HCT116 (cell line): ENCODE measurements at regions not wholly inside any gene's neighbourhood (a gene's known extent, or its start where the extent isn't known, plus 50 kb on each side); places are given as distances from the start of the nearest gene placed in this dataset.

Experiments
- ATAC-seq: fragments of 200-7000 bp; cut with Tn5 transposase; 2 replicates; pipeline ENCODE4 v1.9.1; 2020; ENCODE audit warnings: mild to moderate bottlenecking, moderate library complexity
- BruUV-seq: library from RNA; stranded (reverse); fragments of 400-500 nt; replicated peaks from 2 replicates; lab custom pipeline; 2021; lab: Mats Ljungman, UMichigan
- CTCF ChIA-PET: fragments of 300-600 bp; sonication (Branson Sonifier 250); formaldehyde crosslinking; loops from one replicate; lab custom pipeline; 2021; ENCODE audit warnings: antibody characterized with exemption; lab: Charles Lee
- POLR2A ChIA-PET: fragments of 300-600, 350-600 bp; sonication (Branson Sonifier 250); formaldehyde crosslinking; loops from one replicate; lab custom pipeline; 2021; ENCODE audit warnings: antibody characterized with exemption; lab: Charles Lee
- RAD21 ChIA-PET, 2 experiments: fragments of 300-600 bp; sonication (Branson Sonifier 250); formaldehyde crosslinking; loops; one replicate each; lab custom pipeline; 2023; ENCODE audit warnings: low total read pairs in 2 of 2; ENCODE audit not compliant: uncharacterized antibody in 2 of 2, unreplicated experiment in 2 of 2, low non-redundant PET in 1 of 2; lab: Charles Lee
- DNase-seq: peaks from one replicate; pipeline ENCODE4 v3.0.0-alpha.2; 2010; ENCODE audit warnings: low read depth, low spot score
- H2AFZ ChIP-seq: fragments of 200-600 bp; shearing (Covaris generic), sonication (generic); 2 replicates; pipeline ENCODE4 v1.6.1; 2017; ENCODE audit warnings: low read depth, mixed run types, mixed read lengths, antibody characterized with exemption, low read length; ENCODE audit not compliant: poor library complexity, severe bottlenecking
- H3K27ac ChIP-seq: 2 replicates; pipeline ENCODE4 v1.5.1; 2012; ENCODE audit warnings: low read depth, low read length
- H3K27me3 ChIP-seq: fragments of 200-600 bp; sonication (generic); 2 replicates; pipeline ENCODE4 v1.6.1; 2016; ENCODE audit warnings: mixed run types, low read length, mixed read lengths; ENCODE audit not compliant: insufficient read depth
- H3K36me3 ChIP-seq, 2 experiments: fragments of 200-500 bp in 1 of 2; fragments of 200-600 bp in 1 of 2; sonication (Bioruptor generic) in 1 of 2; sonication (generic) in 1 of 2; 2 replicates each; pipeline versions ENCODE4 v1.5.1 to v1.6.1; 2014 to 2016; ENCODE audit warnings: low read length in 2 of 2, inconsistent platforms in 1 of 2, mixed read lengths in 1 of 2, mixed run types in 1 of 2; ENCODE audit not compliant: insufficient read depth in 2 of 2, control insufficient read depth in 1 of 2
- H3K4me1 ChIP-seq, 2 experiments: fragments of 200-600 bp in 1 of 2; sonication (generic) in 1 of 2; 2 replicates each; pipeline versions ENCODE4 v1.5.1 to v1.6.1; 2012 to 2017; ENCODE audit warnings: low read length in 2 of 2, inconsistent platforms in 1 of 2, mild to moderate bottlenecking in 1 of 2, mixed read lengths in 1 of 2, mixed run types in 1 of 2, moderate library complexity in 1 of 2; ENCODE audit not compliant: insufficient read depth in 2 of 2, control insufficient read depth in 1 of 2
- H3K4me2 ChIP-seq: fragments of 200-600 bp; sonication (generic); 2 replicates; pipeline ENCODE4 v1.6.1; 2017; ENCODE audit warnings: mixed run types, low read length, mixed read lengths
- H3K4me3 ChIP-seq, 2 experiments: fragments of 200-600 bp in 1 of 2; sonication (generic) in 1 of 2; replicated peaks in 1 of 2; 2 replicates each; pipeline ENCODE4 v1.5.1; 2011 to 2016; ENCODE audit warnings: low read length in 2 of 2, control low read depth in 1 of 2, low read depth in 1 of 2, mild to moderate bottlenecking in 1 of 2, mixed read lengths in 1 of 2, mixed run types in 1 of 2
- H3K79me2 ChIP-seq: fragments of 200-600 bp; sonication (generic); 2 replicates; pipeline ENCODE4 v1.6.1; 2017; ENCODE audit warnings: mild to moderate bottlenecking, mixed run types, low read length, moderate library complexity, mixed read lengths; ENCODE audit not compliant: insufficient read depth
- H3K9ac ChIP-seq: fragments of 200-600 bp; sonication (generic); 2 replicates; pipeline ENCODE4 v1.6.1; 2016; ENCODE audit warnings: low read length, mixed read lengths
- H3K9me2 ChIP-seq: fragments of 200-600 bp; sonication (generic), shearing (Covaris generic); 2 replicates; pipeline ENCODE4 v1.6.1; 2017; ENCODE audit warnings: mixed run types, mild to moderate bottlenecking, moderate library complexity; ENCODE audit not compliant: insufficient read depth
- H3K9me3 ChIP-seq, 2 experiments: fragments of 200-500 bp in 1 of 2; fragments of 200-600 bp in 1 of 2; sonication (Bioruptor generic) in 1 of 2; sonication (generic) in 1 of 2; 2 replicates each; pipeline ENCODE4 v1.6.1; 2014 to 2017; ENCODE audit warnings: low read length in 2 of 2, mixed read lengths in 2 of 2, inconsistent platforms in 1 of 2, low read depth in 1 of 2, mild to moderate bottlenecking in 1 of 2, mixed run types in 1 of 2, moderate library complexity in 1 of 2; ENCODE audit not compliant: control insufficient read depth in 1 of 2, insufficient read depth in 1 of 2
- H4K20me1 ChIP-seq: fragments of 200-600 bp; sonication (generic), shearing (Covaris generic); 2 replicates; pipeline ENCODE4 v1.6.1; 2017; ENCODE audit warnings: mixed run types, mild to moderate bottlenecking, moderate library complexity; ENCODE audit not compliant: insufficient read depth
- ELF1 ChIP-seq: IDR thresholded peaks from 2 replicates; pipeline ENCODE4 v1.6.1; 2012; ENCODE audit warnings: low read depth, borderline replicate concordance
- EZH2 ChIP-seq: fragments of 200-600 bp; sonication (generic); IDR thresholded peaks from 2 replicates; pipeline ENCODE4 v1.6.1; 2017; ENCODE audit warnings: antibody characterized with exemption, mixed run types
- POLR2AphosphoS5 ChIP-seq: IDR thresholded peaks from 2 replicates; pipeline ENCODE4 v1.6.1; 2011; ENCODE audit warnings: mild to moderate bottlenecking, low read depth, low read length, moderate library complexity
- YY1 ChIP-seq: IDR thresholded peaks from 2 replicates; pipeline ENCODE4 v1.6.1; 2011; ENCODE audit warnings: low read length, low read depth, moderate library complexity, mild to moderate bottlenecking; ENCODE audit not compliant: insufficient replicate concordance; ENCODE audit errors: extremely low read depth
- ZFX ChIP-seq: fragments of 450-650 bp; IDR thresholded peaks from 2 replicates; pipeline ENCODE4 v1.6.1; 2017
- intact Hi-C: fragments of 100-400 bp; cut with micrococcal nuclease; formaldehyde crosslinking; loops from 2 replicates; pipeline ENCODE4 v1.10.0; 2022
- TF ChIP-seq, protein P1 (sequence below): IDR thresholded peaks from 2 replicates; pipeline ENCODE4 v1.6.1; 2012

GRCh38 chr6:44514085-44514484, 126.6 kb downstream of the CDC5L start:
- BruUV-seq: no TSS peak
- H3K36me3 ChIP-seq: no peaks in the 10 kb centered on the region
- no peaks in the 10 kb centered on the region for H3K9me2 ChIP-seq
- H4K20me1 ChIP-seq: no peaks in the 10 kb centered on the region
- DNase-seq: no peak
- no peak overlapping the region for H2AFZ ChIP-seq
- intact Hi-C loops: no loop called here
- H3K9ac ChIP-seq: no peak overlapping the region
- no peaks in the 10 kb centered on the region for H3K4me1 ChIP-seq
- ChIA-PET RAD21 (no interaction called here), POLR2A (no interaction called here), CTCF (no interaction called here)
- no peak overlapping the region for H3K27ac ChIP-seq
- no peak overlapping the region for H3K4me2 ChIP-seq
- no peaks in the 10 kb centered on the region for H3K9me3 ChIP-seq
- H3K4me3 ChIP-seq: no peak overlapping the region
- H3K27me3 ChIP-seq: no peaks in the 10 kb centered on the region
- no peak for ATAC-seq
- no peaks in the 10 kb centered on the region for H3K79me2 ChIP-seq
- no peak for TF ChIP-seq ELF1

GRCh38 chr6:44514576-44515193, 127.2 kb downstream of the CDC5L start:
- Histone ChIP-seq H3K4me1 (no peaks in the 10 kb centered on the region), H3K27ac (no peak overlapping the region), H3K27me3 (no peaks in the 10 kb centered on the region), H3K9ac (no peak overlapping the region), H3K9me3 (no peaks in the 10 kb centered on the region), H4K20me1 (no peaks in the 10 kb centered on the region), H2AFZ (no peak overlapping the region), H3K4me3 (no peak overlapping the region), H3K9me2 (no peaks in the 10 kb centered on the region), H3K4me2 (no peak overlapping the region), H3K36me3 (no peaks in the 10 kb centered on the region), H3K79me2 (no peaks in the 10 kb centered on the region)
- ChIA-PET CTCF (no interaction called here), RAD21 (no interaction called here), POLR2A (no interaction called here)
- DNase-seq: no peak
- intact Hi-C loops: no loop called here
- BruUV-seq: no TSS peak
- no peak for ATAC-seq
- TF ChIP-seq ELF1 (no peak), EZH2 (no peak), ZFX (no peak), POLR2AphosphoS5 (no peak), YY1 (no peak)
- TF ChIP-seq, protein P1, sequence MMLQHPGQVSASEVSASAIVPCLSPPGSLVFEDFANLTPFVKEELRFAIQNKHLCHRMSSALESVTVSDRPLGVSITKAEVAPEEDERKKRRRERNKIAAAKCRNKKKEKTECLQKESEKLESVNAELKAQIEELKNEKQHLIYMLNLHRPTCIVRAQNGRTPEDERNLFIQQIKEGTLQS: no peak
